ENCODE measurements at regions not wholly inside any gene's neighbourhood (a gene's known extent, or its start where the extent isn't known, plus 50 kb on each side); places are given as distances from the start of the nearest gene placed in this dataset.
"Not testable (repeated sequence)": the region's sequence is repeated elsewhere in the genome, so short reads cannot be mapped to it uniquely, and the experiment has no call there.

DNA sequence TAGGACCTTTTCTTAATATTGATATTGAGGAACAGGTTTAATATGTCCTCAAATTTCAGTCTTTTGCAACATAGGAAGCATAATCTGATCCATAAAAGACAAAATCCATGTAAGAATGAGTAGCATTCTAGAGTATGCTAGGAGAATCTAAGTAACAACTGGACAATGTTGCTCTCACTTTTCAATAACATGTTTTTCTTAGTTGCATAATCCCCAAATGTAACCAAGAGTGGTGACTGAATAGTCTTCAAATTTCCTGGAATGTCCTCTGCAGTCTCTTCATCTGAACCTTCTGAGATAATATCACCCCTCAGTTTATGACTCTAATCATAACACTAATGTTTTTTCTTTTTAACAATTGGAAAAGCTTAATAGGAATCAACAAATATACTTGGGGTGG is 110.0 kb upstream of the ZEB2 start:
- DNase-seq (ENCODE audit: low read depth, low spot score), result no peak
- H3K4me3 ChIP-seq (ENCODE audit: low read length), result no peak overlapping the region

DNA sequence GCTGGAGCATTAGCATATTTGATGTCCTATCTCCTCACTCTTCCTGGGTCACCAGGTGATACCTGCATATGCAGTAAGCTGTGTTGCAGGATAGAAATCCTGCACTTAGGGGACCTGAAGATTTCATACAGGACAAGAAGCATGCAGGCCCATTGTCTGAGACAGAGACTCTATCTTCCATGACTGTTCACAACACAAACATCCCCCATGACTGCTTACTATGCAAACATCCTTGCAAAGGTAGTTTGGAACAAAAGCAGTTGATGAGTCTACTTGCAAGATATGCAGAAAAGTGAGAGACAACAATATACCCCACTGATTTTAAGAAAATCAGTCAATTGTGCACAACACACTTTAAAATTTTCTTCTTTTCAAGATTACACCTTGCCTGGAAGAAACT is 108.6 kb upstream of the ZEB2 start:
- H3K4me3 ChIP-seq (ENCODE audit: low read length), result no peak overlapping the region
- DNase-seq (ENCODE audit: low read depth, low spot score), result no peak

DNA sequence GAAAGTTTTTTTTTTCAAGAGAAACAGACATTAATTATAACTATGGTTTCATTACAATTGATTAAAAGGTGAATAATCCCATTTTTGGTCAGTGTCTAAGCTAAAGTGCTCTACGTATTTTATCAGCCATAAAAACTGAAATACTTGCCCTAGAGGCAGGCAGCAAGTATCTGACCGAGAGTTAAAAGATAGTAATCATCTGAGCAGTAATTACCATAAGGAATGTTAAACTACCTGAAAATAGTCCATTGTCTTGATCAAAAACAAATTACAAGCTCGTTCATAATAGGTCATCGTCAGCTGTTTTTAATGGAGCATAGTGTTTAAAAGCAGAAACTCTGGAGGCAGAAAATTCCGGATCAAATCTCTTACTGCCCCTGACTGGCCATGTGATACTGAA is 105.7 kb upstream of the ZEB2 start:
- no peak overlapping the region for H3K4me3 ChIP-seq (ENCODE audit: low read length)
- no peak for DNase-seq (ENCODE audit: low read depth, low spot score)

- H3K4me3 ChIP-seq (ENCODE audit: low read length), result no peak overlapping the region
- no peak for DNase-seq (ENCODE audit: low read depth, low spot score)
Observed at GRCh38 chr2:144625226-144625625, 105.3 kb upstream of the ZEB2 start.

DNA sequence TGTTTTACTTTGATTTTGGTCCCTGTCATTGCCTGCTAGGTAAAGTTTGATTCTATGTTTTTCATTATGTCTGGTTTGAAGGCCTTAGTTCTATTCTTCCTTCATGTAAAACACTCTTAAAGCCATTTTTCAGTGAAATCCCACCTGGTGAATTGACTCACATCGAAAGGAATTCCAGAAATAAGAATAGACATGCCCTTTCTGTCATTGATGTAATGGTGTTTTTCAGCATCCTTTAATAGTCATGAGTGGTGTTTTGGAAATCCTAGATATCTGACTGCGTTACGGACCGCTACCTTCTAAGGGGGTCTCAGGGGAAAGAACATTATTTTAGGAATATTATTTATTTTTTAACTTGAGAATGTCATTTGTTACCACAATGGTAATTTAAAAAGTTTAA is 104.5 kb upstream of the ZEB2 start:
- DNase-seq (ENCODE audit: low read depth, low spot score), result no peak
- H3K4me3 ChIP-seq (ENCODE audit: low read length), result no peak overlapping the region

DNA sequence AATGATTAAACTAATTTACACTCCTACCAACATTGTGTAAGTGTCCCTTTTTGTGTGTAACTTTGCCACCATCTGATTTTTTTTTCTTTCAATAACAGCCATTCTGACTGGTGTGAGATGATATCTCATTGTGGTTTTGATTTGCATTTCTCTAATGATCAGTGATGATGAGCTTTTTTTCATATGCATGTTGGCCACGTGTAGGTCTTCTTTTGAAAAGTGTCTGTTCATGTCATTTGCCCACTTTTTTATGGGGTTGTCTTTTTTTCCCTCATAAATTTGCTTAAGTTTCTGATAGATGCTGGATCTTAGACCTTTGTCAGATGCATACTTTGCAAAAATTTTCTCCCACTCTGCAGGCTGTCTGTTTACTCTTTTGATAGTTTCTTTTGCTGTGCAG is 102.5 kb upstream of the ZEB2 start:
- H3K4me3 ChIP-seq (ENCODE audit: low read length); DNase-seq (ENCODE audit: low read depth, low spot score): not testable (repeated sequence)

GRCh38 chr2:144621266-144621665 is 101.3 kb upstream of the ZEB2 start:
- DNase-seq (ENCODE audit: low read depth, low spot score), result no peak
- no peak overlapping the region for H3K4me3 ChIP-seq (ENCODE audit: low read length)

GRCh38 chr2:144619760-144620159 is 99.8 kb upstream of the ZEB2 start:
- H3K4me3 ChIP-seq (ENCODE audit: low read length), result no peak overlapping the region
- DNase-seq (ENCODE audit: low read depth, low spot score), result no peak

- DNase-seq (ENCODE audit: low read depth, low spot score); H3K4me3 ChIP-seq (ENCODE audit: low read length): not testable (repeated sequence)
Observed at GRCh38 chr2:144617171-144617570, 97.3 kb upstream of the ZEB2 start.

DNA sequence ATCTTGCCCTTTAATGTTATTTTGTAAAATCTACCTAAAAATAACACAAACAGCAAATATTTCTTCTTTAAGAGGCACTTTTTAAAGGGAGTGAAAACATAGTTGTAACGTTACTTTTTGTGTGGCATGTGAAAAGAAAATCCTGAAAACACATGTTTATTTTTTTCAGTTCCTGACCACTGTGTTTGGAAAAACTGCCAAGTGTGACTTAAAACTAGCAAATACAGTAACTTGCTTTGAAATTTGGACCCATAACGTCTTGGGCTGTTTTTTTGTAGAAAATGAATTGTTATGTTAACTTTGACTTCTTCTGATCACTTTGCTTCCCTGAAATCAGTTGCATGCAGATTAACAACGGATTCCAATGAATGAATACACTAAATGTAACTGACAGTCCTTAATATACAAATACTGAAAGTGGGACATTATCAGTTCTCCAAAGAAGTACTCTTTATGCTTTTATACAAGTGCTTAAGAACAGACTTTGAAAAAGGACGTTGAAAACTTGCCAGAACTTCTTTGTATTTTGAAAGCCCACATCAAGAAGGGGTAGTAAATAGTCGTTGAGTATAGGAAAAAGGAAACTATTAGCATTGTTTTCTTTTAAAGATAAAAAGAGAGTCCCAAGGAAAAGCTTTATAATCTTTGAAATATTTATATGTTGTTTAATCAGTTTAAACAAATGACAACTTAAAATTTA is 96.1 kb upstream of the ZEB2 start:
- no peak for DNase-seq (ENCODE audit: low read depth, low spot score)

DNA sequence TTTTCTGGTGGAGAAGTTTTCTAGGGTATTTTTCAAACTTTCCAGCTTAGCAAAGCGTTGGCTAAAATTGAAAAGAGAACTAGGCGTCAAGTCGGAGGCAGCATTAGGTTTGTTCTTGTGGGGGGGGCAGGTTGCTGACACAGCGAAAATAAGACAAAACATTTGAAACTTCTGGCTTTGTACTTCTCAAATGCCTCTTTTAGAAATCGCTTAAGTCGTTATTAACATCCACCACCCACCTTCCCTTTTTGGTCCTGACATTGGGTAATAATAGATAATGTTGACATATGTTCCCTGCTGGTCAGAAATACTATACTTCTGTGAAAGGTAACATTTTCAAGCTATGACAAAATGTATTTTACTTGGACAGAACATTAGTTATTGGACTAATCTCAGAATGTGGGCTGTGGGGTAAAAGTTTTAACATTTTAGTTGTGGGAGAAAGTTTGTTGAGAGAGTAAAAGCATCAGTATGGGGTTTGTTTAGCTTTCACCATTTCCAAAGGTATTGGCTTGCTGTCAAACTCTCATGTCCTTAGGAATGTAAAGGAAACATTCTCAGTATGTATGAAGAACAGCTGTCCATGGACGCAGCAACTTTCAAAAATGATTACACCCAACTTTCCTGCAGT is 88.1 kb upstream of the ZEB2 start:
- no peak overlapping the region for H3K4me3 ChIP-seq (ENCODE audit: low read length)
- no peak for DNase-seq (ENCODE audit: low read depth, low spot score)

More for the DNA sequence above, 96.1 kb upstream of the ZEB2 start:
- no peak overlapping the region for H3K4me3 ChIP-seq (ENCODE audit: low read length)

- H3K4me3 ChIP-seq (ENCODE audit: low read length), result no peak overlapping the region
- no peak for DNase-seq (ENCODE audit: low read depth, low spot score)
Observed at GRCh38 chr2:144607099-144607498, 87.2 kb upstream of the ZEB2 start.

DNA sequence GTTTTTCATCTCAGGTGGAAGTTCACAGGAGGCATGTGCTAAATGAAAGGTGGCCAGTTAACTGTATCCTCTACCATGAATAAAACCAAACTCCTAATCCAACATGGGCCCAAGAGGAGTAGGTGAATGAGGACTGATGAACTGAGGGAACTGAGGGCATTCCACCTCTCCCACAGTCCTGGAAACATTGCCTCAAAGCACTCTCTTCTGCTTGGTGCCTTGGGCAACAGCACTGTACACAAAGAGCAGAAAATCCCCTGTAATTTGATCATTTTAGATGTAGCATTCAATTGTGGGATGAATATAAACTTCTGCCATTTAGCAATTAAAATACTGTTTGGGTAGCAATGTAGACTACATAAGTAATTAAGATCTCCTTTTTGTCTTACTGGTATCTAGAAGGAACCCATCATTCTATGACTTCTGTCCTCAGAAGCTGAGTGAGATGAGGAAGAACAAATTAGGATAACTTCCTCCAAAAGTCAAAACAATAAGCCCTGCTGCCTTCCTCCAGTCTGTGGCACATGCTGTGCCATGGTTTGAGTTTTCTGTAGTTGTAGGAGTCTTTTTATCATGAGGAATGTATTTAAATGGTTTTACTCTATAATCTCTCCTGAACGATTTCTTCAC is 86.7 kb upstream of the ZEB2 start:
- no peak for DNase-seq (ENCODE audit: low read depth, low spot score)
- H3K4me3 ChIP-seq (ENCODE audit: low read length), result no peak overlapping the region

DNA sequence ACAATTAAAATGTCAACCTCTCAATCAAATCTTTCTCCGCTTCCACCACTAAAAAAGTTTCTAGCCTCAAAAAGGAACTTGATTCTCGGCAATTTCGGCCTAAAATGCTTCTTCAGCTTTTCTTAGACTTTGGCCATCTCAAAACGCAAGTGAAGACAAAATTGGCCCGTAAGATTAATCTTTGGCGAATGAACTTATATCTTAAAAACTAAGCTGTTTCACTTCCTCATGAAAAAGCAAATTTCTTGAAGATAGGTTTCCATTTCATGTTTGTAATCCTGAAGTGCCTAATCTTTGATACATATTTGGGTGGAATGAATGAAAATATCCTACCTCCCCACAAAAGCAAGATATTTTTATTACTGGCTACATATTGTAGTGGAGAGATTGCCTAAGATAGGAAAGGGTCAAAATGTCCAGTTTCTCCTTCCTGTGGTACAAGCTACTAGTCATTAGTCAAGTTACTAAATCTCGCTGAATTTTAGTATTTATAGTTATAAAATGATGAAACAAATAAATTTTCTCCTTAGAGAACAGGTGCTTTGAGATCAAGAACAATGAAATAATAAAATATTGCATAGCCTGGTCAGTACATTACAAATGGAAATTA is 85.4 kb upstream of the ZEB2 start:
- H3K4me3 ChIP-seq (ENCODE audit: low read length), result no peak overlapping the region
- DNase-seq (ENCODE audit: low read depth, low spot score), result no peak

DNA sequence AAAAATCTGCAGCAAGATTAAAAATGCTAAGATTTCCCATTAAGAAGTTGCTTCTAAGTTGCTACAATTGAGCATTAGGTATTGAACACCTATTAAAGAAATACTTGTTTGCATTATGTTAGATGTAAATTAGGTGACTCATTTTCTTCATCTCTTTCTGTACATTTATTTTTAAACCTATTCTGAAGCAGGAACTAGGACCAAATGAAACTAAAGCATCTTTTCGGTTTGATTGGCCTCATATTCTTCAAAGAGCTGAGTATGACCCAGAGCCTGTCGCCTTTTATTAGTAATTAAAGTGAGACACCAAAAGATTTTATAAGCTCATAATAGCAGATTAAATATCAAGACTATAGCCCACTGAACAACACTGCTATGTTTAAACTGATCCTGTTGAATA is 83.4 kb upstream of the ZEB2 start:
- no peak for DNase-seq (ENCODE audit: low read depth, low spot score)
- H3K4me3 ChIP-seq (ENCODE audit: low read length), result no peak overlapping the region

GRCh38 chr2:144598906-144599305 is 79.0 kb upstream of the ZEB2 start:
- no peak overlapping the region for H3K4me3 ChIP-seq (ENCODE audit: low read length)

GRCh38 chr2:144597894-144598593 is 78.1 kb upstream of the ZEB2 start:
- DNase-seq (ENCODE audit: low read depth, low spot score), result no peak

More at GRCh38 chr2:144598906-144599305, 79.0 kb upstream of the ZEB2 start:
- DNase-seq (ENCODE audit: low read depth, low spot score), result no peak

DNA sequence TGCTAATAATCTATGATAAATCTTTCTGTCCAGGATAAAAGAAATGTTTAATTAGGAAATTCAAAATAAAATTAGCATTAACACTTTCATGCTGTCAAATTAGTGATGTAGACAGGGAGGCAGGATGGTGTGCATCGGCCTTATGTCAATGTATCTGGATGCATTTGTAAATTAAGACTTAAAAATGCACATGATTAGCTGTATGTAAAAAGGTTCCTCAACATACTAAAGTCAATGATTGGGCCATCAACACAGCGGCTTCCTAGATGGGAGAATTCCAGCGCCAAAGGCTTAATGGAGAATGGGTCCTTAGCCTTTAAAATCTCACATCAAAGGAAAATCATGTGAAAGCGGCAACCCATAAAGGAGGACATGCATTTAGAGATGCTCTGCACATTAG is 77.5 kb upstream of the ZEB2 start:
- DNase-seq (ENCODE audit: low read depth, low spot score), result no peak
- H3K4me3 ChIP-seq (ENCODE audit: low read length), result no peak overlapping the region

More at GRCh38 chr2:144597894-144598593, 78.1 kb upstream of the ZEB2 start:
- H3K4me3 ChIP-seq (ENCODE audit: low read length), result no peak overlapping the region

DNA sequence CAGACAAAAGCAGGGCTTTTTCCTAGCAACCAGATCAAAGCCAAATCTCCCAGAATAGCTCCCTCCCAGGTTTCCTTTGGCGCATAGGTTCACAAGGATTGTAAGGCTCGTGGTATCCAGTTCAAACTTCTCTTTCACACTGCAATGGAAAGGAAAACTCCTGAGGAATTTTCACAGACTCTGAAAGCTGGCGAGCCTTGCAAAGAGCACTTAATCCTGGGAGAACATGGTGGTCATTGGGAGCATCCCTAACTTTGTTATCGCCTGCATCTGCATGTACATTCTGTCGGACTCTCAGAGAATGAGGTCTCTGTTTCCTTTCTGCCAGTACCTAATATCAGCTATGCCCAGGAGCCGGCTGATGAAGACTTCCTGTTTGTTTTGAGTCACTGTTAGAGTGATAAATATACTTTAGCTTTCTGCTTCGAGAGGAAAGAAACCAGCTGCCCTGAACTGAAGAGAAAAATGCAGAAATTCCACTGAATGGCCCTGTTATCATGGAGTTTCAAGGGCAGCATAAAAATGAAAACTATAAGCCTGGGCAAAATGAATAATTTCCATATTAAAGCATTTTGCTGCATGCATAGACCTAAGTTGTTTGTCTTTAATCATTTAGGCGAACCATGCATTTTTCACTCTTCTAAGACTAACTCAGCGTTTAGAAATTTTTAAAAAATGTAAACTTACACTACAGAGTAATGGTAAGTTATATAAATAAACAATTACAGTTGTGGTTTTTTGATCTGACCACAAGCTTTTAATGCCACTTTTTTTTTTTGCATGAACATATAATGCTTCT is 76.4 kb upstream of the ZEB2 start:
- DNase-seq (ENCODE audit: low read depth, low spot score), result no peak
- H3K4me3 ChIP-seq (ENCODE audit: low read length), result no peak overlapping the region

Data from Jurkat, Clone E6-1 (cell line).